ENCODE measurements at regions not wholly inside any gene's neighbourhood (a gene's known extent, or its start where the extent isn't known, plus 50 kb on each side); places are given as distances from the start of the nearest gene placed in this dataset.

GRCh38 chr2:75317802-75318201 lies 118.5 kb upstream of the TACR1 start:
- no peak overlapping the region for H3K4me2 ChIP-seq (replicated peaks; ENCODE audit: extremely low read depth, low read length, poor library complexity, severe bottlenecking)
- no peaks in the 10 kb centered on the region for H3K4me1 Mint-ChIP-seq
- no peaks in the 10 kb centered on the region for H3K79me2 ChIP-seq (ENCODE audit: insufficient read depth, low read length)
- intact Hi-C loops (cut with micrococcal nuclease): no loop called here
- peaks cover 0 to 2% (median 0%) of the 10 kb centered on the region in 7 donors for H3K9me3 Mint-ChIP-seq
- H3K4me3 Mint-ChIP-seq: no peak overlapping the region
- no peak overlapping the region for H3K27ac ChIP-seq (ENCODE audit: low read depth in 1 of 2, low read length in 2 of 2)
- no peak overlapping the region for H3K27ac Mint-ChIP-seq
- WGBS (ENCODE audit: insufficient coverage): 100% methylated on average over 1 of the region's 1 CpG
- H2AFZ ChIP-seq (ENCODE audit: insufficient read depth, low read depth, low read length, poor library complexity, severe bottlenecking): no peak overlapping the region
- H3K27me3 Mint-ChIP-seq (ENCODE audit: low read depth in 3 of 3): peaks cover 0 to 2% (median 1%) of the 10 kb centered on the region in 3 donors
- H3K9ac ChIP-seq (ENCODE audit: insufficient read depth, low read length, poor library complexity, severe bottlenecking): no peak overlapping the region
- no peak for DNase-seq
- H4K20me1 ChIP-seq (ENCODE audit: insufficient read depth, low read length): no peaks in the 10 kb centered on the region
- H3K36me3 ChIP-seq (replicated peaks in 1 of 2; ENCODE audit: control insufficient read depth in 1 of 2, insufficient read depth in 2 of 2, low read length in 2 of 2): no peaks in the 10 kb centered on the region
- H3K27me3 ChIP-seq (ENCODE audit: control insufficient read depth in 2 of 2, insufficient read depth in 2 of 2, low read length in 2 of 2): no peaks in the 10 kb centered on the region
- H3K9me3 ChIP-seq (replicated peaks in 1 of 2; ENCODE audit: control insufficient read depth in 1 of 2, insufficient read depth in 1 of 2, low read length in 2 of 2): no peaks in the 10 kb centered on the region
- H3K4me1 ChIP-seq (ENCODE audit: control insufficient read depth in 1 of 2, insufficient read depth in 2 of 2, low read length in 2 of 2): no peaks in the 10 kb centered on the region
- H3K4me3 ChIP-seq (replicated peaks in 1 of 3; ENCODE audit: low read depth in 2 of 3, low read length in 3 of 3): no peak overlapping the region
- TF ChIP-seq CTCF (IDR thresholded peaks at IDR 0.05): no peak
- no peaks in the 10 kb centered on the region for H3K36me3 Mint-ChIP-seq

- no peak for TF ChIP-seq CTCF (IDR thresholded peaks at IDR 0.05)
- Mint-ChIP-seq H3K9me3 (peaks cover 0 to 2% (median 0%) of the 10 kb centered on the region in 7 donors), H3K4me3 (no peak overlapping the region), H3K4me1 (no peaks in the 10 kb centered on the region), H3K27me3 (ENCODE audit: low read depth in 3 of 3) (peaks cover 0 to 2% (median 2%) of the 10 kb centered on the region in 3 donors), H3K27ac (no peak overlapping the region), H3K36me3 (no peaks in the 10 kb centered on the region)
- H3K4me3 ChIP-seq (replicated peaks in 1 of 3; ENCODE audit: low read depth in 2 of 3, low read length in 3 of 3): no peak overlapping the region
- H3K4me2 ChIP-seq (replicated peaks; ENCODE audit: extremely low read depth, low read length, poor library complexity, severe bottlenecking): no peak overlapping the region
- no peaks in the 10 kb centered on the region for H3K79me2 ChIP-seq (ENCODE audit: insufficient read depth, low read length)
- no peaks in the 10 kb centered on the region for H3K36me3 ChIP-seq (replicated peaks in 1 of 2; ENCODE audit: control insufficient read depth in 1 of 2, insufficient read depth in 2 of 2, low read length in 2 of 2)
- no peaks in the 10 kb centered on the region for H3K9me3 ChIP-seq (replicated peaks in 1 of 2; ENCODE audit: control insufficient read depth in 1 of 2, insufficient read depth in 1 of 2, low read length in 2 of 2)
- WGBS (ENCODE audit: insufficient coverage): 93% methylated on average over 1 of the region's 2 CpGs
- no peaks in the 10 kb centered on the region for H4K20me1 ChIP-seq (ENCODE audit: insufficient read depth, low read length)
- H3K4me1 ChIP-seq (ENCODE audit: control insufficient read depth in 1 of 2, insufficient read depth in 2 of 2, low read length in 2 of 2): no peaks in the 10 kb centered on the region
- H3K27me3 ChIP-seq (ENCODE audit: control insufficient read depth in 2 of 2, insufficient read depth in 2 of 2, low read length in 2 of 2): no peaks in the 10 kb centered on the region
- intact Hi-C loops (cut with micrococcal nuclease): no loop called here
- DNase-seq: no peak
- no peak overlapping the region for H2AFZ ChIP-seq (ENCODE audit: insufficient read depth, low read depth, low read length, poor library complexity, severe bottlenecking)
- no peak overlapping the region for H3K27ac ChIP-seq (ENCODE audit: low read depth in 1 of 2, low read length in 2 of 2)
- no peak overlapping the region for H3K9ac ChIP-seq (ENCODE audit: insufficient read depth, low read length, poor library complexity, severe bottlenecking)
These were observed 118.0 kb upstream of the TACR1 start for GRCh38 chr2:75317316-75317715.
